ENCODE measurements at regions not wholly inside any gene's neighbourhood (a gene's known extent, or its start where the extent isn't known, plus 50 kb on each side); places are given as distances from the start of the nearest gene placed in this dataset.
A peak's percentile ranks its signal among the peaks of the same experiment; 100 is the strongest.

DNA sequence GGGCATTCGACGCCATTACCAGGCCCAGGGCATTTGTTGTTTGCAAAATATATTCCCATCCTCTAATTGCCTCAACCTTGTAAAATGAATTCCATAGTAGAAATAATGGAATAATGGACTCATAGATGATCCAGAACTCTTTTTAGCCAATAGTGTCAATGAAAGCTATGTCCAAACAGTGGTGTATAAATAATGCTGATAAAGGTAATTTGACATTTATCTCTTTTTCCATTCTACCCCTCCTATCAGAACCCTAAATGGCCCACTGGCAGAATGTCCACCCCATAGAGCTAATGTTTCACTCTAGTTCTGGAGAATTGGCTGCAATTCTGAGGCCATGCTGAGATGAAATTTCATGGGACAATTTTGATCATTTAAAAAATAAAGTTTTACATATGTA, 76.4 kb upstream of the DLX6 start:
- DNase-seq = no peak

GRCh38 chr7:96931891-96932290, 73.5 kb upstream of the DLX6 start:
- no peak for DNase-seq

DNA sequence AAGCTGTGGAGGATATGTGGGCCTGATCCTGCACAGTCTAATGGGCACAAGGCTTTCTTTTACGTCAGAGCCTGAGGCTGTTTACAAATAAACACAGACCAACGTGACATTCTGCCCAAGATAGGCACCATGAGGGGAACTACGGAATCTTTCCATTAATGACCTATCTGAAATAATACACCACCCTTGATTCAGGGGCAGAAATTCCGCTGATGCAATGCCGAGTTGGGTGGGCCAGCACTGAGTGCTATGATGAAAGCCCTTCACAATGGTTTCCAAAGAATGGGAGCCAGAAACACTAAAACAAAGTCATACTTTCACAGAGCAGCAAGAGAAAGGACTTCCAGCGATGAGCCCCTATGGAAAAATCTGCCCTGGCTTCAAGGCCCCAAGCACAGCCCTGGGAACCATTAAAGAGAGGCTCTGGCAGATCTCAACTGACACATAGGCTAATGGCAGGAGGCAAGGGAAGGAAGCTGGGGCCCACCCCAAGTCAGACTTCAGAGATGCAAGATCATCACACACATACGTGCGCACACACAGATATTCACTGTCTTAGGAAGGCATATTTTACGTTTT, 72.2 kb upstream of the DLX6 start:
- DNase-seq = no peak

- DNase-seq = no peak
Measured at GRCh38 chr7:96936621-96937020, 68.7 kb upstream of the DLX6 start.

DNA sequence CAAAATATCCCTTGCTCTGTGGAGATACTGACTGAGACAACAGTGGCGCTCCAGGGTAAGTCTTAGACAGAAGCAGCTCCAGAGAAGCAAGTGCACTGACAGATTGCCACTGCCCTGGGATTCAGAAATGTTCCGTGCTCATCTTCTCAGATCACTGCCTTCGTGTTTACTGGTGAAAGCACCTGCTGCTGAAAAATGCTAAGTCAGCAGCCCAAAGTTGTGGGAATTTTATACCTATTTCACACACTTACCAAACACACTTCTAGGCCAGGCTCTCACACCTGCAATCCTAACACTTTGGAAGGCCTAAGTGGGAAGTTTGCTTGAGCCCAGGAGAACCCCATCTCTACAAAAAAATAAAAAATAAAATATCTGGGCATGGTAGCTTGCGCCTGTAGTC, 63.2 kb upstream of the DLX6 start:
- DNase-seq = no peak

DNA sequence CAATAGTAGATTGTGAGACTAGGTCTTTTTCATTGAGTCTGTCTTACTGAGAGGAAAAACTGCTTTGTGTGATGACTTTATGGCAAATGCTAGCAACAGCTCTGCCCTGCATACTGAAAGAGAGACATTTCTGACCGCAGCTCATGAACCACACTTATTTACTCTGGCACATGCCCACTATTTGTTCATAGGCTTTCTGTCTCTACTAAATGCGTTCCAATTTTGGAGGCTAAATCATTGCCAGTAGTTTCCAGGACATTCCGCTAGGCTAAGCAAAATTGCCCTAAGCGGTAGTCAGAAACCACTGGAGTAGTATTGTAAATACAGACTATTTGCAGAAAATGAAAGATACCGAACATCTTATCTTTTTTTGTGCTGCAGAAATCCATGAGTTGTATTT, 55.6 kb upstream of the DLX6 start:
- peak; percentile 25 for DNase-seq

GRCh38 chr7:96952974-96953391, 52.4 kb upstream of the DLX6 start:
- no peak for DNase-seq

DNA sequence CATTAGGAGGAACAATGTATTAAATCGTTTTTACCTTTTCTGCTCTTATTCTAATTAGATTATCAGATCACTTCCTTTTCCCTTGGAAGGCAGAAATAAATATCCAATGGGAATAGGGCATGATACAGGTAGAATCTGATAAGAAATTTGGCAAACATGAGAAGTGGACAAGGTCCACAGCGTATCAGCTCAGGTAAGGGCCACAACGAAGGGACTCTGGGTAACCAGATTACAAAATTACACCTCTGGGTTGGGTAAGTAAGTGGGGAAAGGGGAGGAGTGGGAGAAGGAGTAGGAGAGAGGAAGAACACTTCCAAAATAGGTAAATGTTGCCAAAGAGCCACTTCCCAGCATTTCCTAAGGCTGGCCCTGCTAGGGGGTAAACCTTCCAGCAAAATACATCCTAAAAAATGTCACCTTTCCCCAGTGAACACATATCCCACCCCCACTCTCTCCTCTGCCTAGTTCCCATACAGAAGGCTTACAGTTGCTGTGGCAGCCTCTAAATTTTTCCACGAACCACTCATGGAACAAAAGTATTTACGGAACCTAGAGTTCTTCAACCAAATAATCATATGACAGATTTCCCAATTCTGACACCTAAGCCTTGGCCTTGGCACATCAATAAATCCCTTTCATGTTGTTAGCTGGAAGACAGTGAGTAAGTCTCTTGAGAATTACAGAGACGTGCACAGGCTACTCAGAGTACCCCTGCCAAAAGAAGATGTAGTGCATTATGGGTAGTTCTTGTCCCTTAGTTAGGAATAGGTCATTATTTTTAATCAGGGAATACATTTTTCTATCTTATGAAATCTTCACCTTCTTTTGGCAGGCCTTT, 51.5 kb upstream of the DLX6 start:
- DNase-seq = no peak
